Psoas muscle (tissue), 7 donors: ENCODE measurements at regions not wholly inside any gene's neighbourhood (a gene's known extent, or its start where the extent isn't known, plus 50 kb on each side); places are given as distances from the start of the nearest gene placed in this dataset.

Experiments
- ATAC-seq, 4 donors: fragments of 200-7000 bp; cut with Tn5 transposase; one replicate each; pipeline ENCODE4 v1.9.1; 2020; ENCODE audit warnings: moderate library complexity in 3 of 4, mild to moderate bottlenecking in 2 of 4
- DNase-seq, 2 donors: peaks; one replicate each; pipeline ENCODE4 v3.0.0-alpha.2; 2020
- H3K27ac ChIP-seq: fragments of 200-600 bp; one replicate; pipeline ENCODE4 v1.8.0; 2022
- H3K27me3 ChIP-seq, 3 donors: fragments of 200-600 bp in 1 of 3; one replicate each; pipeline versions ENCODE4 v1.6.1 to v1.8.0; 2013 to 2022; ENCODE audit warnings: low read length in 2 of 3, mild to moderate bottlenecking in 2 of 3, moderate library complexity in 1 of 3; ENCODE audit not compliant: insufficient read depth in 3 of 3
- H3K36me3 ChIP-seq, 2 donors: fragments of 200-600 bp in 1 of 2; one replicate each; pipeline versions ENCODE4 v1.6.1 to v1.8.0; 2013 to 2022; ENCODE audit warnings: low read depth in 1 of 2, mild to moderate bottlenecking in 1 of 2, moderate library complexity in 1 of 2; ENCODE audit not compliant: insufficient read depth in 1 of 2
- H3K4me1 ChIP-seq: fragments of 200-600 bp; one replicate; pipeline ENCODE4 v1.8.0; 2022
- H3K4me3 ChIP-seq: fragments of 200-600 bp; one replicate; pipeline ENCODE4 v1.8.0; 2022; ENCODE audit warnings: mild to moderate bottlenecking
- H3K9me3 ChIP-seq: fragments of 200-600 bp; one replicate; pipeline ENCODE4 v1.8.0; 2022
- WGBS, 3 donors: extraction: QIAGEN DNeasy Blood & Tissue Kit; methylation state at CpG; one replicate each; pipeline versions ENCODE4 v1.1.6 to v1.1.7; 2013; 5-methylcytosine and 5-hydroxymethylcytosine counted together
- intact Hi-C, 2 donors: fragments of 100-400 bp; cut with DNase I; formaldehyde crosslinking; loops; one replicate each; pipeline versions ENCODE4 v1.11.0 to v1.14.2; 2022
- TF ChIP-seq, protein P1 (sequence below): fragments of 200-600 bp; IDR thresholded peaks from one replicate; pipeline ENCODE4 v1.8.0; 2022; ENCODE audit warnings: antibody characterized with exemption
- donor health status: healthy with polysubstance abuse.
- donor health status: DM: no; HTN: no; CAD: no; lungs with moderate emphysema.
- donor health status: Bipolar disorder and iron deficiency.
- donor health status: healthy.
- donor health status: DM: yes; HTN: yes; CAD: no.
- donor health status: DM: no; HTN: no; CAD: no.
- donor health status: DM: yes; HTN: yes; CAD: no.

GRCh38 chr19:29364224-29364726 is 151.3 kb upstream of the UQCRFS1 start:
- Histone ChIP-seq H3K4me3 (no peak overlapping the region), H3K36me3 (no peaks in the 10 kb centered on the region), H3K4me1 (no peaks in the 10 kb centered on the region), H3K27me3 (peaks cover 0 to 14% (median 2%) of the 10 kb centered on the region in 3 donors), H3K27ac (no peak overlapping the region), H3K9me3 (peaks cover 4% of the 10 kb centered on the region)
- no peak for ATAC-seq
- DNase-seq: no peak
- 34 to 54% (median 41%) methylated on average over 10 of the region's 10 CpGs for WGBS, 3 donors
- TF ChIP-seq, protein P1, sequence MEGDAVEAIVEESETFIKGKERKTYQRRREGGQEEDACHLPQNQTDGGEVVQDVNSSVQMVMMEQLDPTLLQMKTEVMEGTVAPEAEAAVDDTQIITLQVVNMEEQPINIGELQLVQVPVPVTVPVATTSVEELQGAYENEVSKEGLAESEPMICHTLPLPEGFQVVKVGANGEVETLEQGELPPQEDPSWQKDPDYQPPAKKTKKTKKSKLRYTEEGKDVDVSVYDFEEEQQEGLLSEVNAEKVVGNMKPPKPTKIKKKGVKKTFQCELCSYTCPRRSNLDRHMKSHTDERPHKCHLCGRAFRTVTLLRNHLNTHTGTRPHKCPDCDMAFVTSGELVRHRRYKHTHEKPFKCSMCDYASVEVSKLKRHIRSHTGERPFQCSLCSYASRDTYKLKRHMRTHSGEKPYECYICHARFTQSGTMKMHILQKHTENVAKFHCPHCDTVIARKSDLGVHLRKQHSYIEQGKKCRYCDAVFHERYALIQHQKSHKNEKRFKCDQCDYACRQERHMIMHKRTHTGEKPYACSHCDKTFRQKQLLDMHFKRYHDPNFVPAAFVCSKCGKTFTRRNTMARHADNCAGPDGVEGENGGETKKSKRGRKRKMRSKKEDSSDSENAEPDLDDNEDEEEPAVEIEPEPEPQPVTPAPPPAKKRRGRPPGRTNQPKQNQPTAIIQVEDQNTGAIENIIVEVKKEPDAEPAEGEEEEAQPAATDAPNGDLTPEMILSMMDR: no peak
- intact Hi-C loops: no loop called here

DNA sequence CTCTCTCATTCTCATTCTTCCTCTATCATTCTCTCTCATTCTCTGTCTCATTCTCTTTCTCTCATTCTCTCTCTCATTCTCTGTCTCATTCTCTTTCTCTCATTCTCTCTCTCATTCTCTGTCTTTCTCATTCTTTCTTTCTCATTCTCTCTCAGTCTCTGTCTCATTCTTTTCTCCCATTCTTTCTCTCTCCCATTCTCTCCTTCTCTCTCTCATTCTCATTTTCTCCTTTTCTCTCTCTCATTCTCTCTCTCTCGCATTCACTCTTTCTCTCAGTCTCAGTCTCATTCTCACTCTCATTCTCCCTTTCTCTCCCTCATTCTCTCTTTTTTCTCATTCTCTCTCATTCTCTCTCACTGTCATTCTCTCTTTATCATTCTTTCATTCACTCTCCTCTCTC is 152.0 kb upstream of the UQCRFS1 start:
- Histone ChIP-seq H3K4me3 (no peak overlapping the region), H3K9me3 (peaks cover 4% of the 10 kb centered on the region), H3K4me1 (no peaks in the 10 kb centered on the region), H3K27me3 (peaks cover 0 to 14% (median 2%) of the 10 kb centered on the region in 3 donors), H3K27ac (no peak overlapping the region), H3K36me3 (no peaks in the 10 kb centered on the region)
- ATAC-seq (no peak), DNase-seq (no peak)
- 95 to 100% (median 98%) methylated on average over 1 of the region's 1 CpG for WGBS, 3 donors
- intact Hi-C loops: no loop called here
- TF ChIP-seq, protein P1: no peak

- intact Hi-C loops: no loop called here
- ATAC-seq: no peak
These were observed 153.0 kb upstream of the UQCRFS1 start for GRCh38 chr19:29365836-29366417.

DNA sequence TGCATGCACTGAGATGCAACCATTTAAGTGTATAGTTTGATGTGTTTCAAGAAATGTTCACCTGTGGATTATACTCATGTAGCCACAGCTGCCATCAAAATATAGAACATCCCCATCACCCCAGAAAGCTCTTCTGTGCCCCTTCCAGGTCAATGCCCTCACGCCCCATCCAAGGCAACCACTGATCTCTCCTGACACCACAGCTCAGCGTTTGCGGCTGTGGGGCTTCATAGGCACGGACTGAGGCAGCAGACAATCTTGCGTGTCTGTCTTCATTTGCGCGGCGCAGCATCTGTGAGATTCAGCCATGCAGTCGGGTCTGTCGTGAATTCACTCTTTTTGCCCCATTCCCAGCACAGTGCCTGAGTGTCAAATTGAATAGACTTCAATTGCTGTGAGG is 153.8 kb upstream of the UQCRFS1 start:
- H3K27me3 ChIP-seq: peaks cover 0 to 18% (median 2%) of the 10 kb centered on the region in 3 donors
- DNase-seq: no peak
- WGBS, 3 donors: 87 to 90% (median 89%) methylated on average over 10 of the region's 10 CpGs
- H3K27ac ChIP-seq: no peak overlapping the region
- H3K36me3 ChIP-seq: no peaks in the 10 kb centered on the region
- no peak for ATAC-seq
- intact Hi-C loops: no loop called here
- no peak overlapping the region for H3K4me3 ChIP-seq
- H3K9me3 ChIP-seq: peaks cover 3% of the 10 kb centered on the region
- H3K4me1 ChIP-seq: no peaks in the 10 kb centered on the region
- TF ChIP-seq, protein P1: no peak

More at GRCh38 chr19:29365836-29366417, 153.0 kb upstream of the UQCRFS1 start:
- TF ChIP-seq, protein P1: no peak
- Histone ChIP-seq H3K36me3 (no peaks in the 10 kb centered on the region), H3K27me3 (peaks cover 0 to 18% (median 2%) of the 10 kb centered on the region in 3 donors), H3K4me3 (no peak overlapping the region), H3K27ac (no peak overlapping the region), H3K9me3 (peaks cover 4% of the 10 kb centered on the region), H3K4me1 (no peaks in the 10 kb centered on the region)
- no peak for DNase-seq

DNA sequence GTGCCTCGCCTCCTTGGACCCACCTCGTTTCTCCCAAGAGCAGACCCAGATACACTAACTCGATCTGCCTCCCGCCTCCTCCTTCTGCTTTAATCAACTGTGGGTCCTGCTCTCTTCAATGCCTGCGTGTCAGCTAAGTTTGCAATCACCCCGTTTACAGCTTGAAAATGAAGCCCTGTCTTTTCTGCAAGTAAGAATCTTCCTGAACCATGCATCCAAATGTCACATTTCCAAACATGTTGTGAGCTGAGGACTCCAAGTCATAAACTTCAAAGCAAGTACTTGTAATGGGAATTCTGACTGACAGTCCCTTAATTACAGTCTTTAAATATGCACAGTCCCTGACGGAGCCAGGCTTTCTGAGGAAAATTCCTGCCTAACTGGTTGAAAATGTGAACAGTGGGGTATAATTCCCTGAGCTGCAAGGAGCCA is 154.9 kb upstream of the UQCRFS1 start:
- intact Hi-C loops: no loop called here
- Histone ChIP-seq H3K27ac (no peak overlapping the region), H3K4me1 (no peaks in the 10 kb centered on the region), H3K36me3 (no peaks in the 10 kb centered on the region), H3K27me3 (peaks cover 0 to 20% (median 2%) of the 10 kb centered on the region in 3 donors), H3K4me3 (no peak overlapping the region), H3K9me3 (no peaks in the 10 kb centered on the region)
- TF ChIP-seq, protein P1: no peak
- WGBS, 3 donors: 28 to 32% (median 30%) methylated on average over 7 of the region's 7 CpGs
- no peak for ATAC-seq
- DNase-seq: no peak
